ENCODE measurements at regions not wholly inside any gene's neighbourhood (a gene's known extent, or its start where the extent isn't known, plus 50 kb on each side); places are given as distances from the start of the nearest gene placed in this dataset.
A peak's percentile ranks its signal among the peaks of the same experiment; 100 is the strongest.
"Not testable (repeated sequence)": the region's sequence is repeated elsewhere in the genome, so short reads cannot be mapped to it uniquely, and the experiment has no call there.

DNA sequence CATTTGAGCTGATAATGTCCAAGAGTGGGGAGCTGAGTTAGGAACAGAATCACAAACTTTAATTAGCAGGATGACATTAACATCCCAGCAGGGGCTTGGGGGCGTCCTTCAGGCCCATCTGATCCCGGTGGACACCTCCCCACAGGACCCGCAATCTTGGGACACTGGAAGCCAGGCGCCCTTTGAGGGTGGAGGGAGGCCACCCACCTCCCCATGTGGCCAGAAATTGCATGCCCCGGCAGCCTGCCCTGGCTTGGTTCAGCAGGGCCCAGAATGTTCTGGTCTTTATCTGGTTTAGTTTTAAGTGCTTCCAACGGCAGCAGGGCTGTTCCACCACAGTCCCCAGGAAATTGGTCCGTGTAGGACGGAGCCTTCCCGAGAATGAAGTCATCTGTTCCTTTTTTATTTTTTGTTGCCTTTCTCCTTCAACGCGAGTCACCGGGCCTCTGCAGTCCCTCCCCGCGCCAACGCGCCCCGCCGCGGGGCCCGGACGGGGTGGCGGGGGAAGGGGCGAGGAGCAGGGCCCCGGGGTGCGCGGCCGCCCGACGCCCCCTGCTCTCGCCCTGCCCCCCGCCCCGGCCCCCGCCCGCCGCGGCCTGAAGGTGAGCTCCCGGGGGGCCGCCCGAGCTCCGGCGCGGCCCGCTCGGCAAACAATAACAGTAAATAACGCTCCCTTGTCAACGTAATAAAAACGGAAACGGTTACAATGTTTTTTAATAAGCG is 207.9 kb downstream of the C9orf50 start:
- Mint-ChIP-seq H3K4me3 (peak overlapping the region; percentile 86), H3K4me1 (peaks cover 79% of the 10 kb centered on the region), H3K27ac (ENCODE audit: unreplicated experiment) (peak overlapping the region; percentile 98), H3K36me3 (ENCODE audit: low read depth) (peaks cover 11% of the 10 kb centered on the region), H3K9me3 (peaks cover 9% of the 10 kb centered on the region), H3K27me3 (ENCODE audit: low read depth) (no peaks in the 10 kb centered on the region)
- no peak for DNase-seq (ENCODE audit: low read depth, low spot score)
- TF ChIP-seq, protein P1, sequence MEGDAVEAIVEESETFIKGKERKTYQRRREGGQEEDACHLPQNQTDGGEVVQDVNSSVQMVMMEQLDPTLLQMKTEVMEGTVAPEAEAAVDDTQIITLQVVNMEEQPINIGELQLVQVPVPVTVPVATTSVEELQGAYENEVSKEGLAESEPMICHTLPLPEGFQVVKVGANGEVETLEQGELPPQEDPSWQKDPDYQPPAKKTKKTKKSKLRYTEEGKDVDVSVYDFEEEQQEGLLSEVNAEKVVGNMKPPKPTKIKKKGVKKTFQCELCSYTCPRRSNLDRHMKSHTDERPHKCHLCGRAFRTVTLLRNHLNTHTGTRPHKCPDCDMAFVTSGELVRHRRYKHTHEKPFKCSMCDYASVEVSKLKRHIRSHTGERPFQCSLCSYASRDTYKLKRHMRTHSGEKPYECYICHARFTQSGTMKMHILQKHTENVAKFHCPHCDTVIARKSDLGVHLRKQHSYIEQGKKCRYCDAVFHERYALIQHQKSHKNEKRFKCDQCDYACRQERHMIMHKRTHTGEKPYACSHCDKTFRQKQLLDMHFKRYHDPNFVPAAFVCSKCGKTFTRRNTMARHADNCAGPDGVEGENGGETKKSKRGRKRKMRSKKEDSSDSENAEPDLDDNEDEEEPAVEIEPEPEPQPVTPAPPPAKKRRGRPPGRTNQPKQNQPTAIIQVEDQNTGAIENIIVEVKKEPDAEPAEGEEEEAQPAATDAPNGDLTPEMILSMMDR (conservative IDR thresholded peaks at IDR 0.05): no peak

DNA sequence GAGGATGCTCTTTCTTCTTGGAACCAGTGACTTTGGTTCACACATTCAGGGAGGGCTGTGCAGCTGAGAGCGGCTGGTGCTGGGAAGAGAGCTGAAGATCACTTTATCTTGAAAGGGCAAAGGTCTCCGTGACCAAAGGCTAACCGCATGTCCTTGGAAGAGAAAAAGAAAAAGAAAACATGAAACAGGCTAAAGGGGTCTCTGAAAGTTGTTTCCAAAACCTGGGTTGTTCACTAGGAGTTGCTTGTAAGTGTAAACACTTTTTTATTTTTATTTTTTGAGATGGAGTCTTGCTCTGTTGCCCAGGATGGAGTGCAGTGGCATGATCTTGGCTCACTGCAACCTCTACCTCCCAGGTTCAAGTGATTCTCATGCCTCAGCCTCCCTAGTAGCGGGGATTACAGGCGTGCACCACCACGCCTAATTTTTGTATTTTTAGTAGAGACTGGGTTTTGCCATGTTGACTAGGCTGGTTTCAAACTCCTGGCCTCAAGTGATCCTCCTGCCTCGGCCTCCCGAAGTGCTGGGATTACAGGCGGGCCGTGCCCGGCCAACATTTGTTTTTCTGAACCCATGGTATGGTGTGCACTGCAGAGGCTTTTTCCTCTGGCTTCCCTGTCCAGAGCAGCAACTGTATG is 208.6 kb downstream of the C9orf50 start:
- not testable (repeated sequence) for DNase-seq (ENCODE audit: low read depth, low spot score); H3K9me3 Mint-ChIP-seq; H3K27me3 Mint-ChIP-seq (ENCODE audit: low read depth)
- H3K4me3 Mint-ChIP-seq: peak overlapping the region; percentile 82
- H3K27ac Mint-ChIP-seq (ENCODE audit: unreplicated experiment): peak overlapping the region; percentile 97
- H3K36me3 Mint-ChIP-seq (ENCODE audit: low read depth): peaks cover 11% of the 10 kb centered on the region
- H3K4me1 Mint-ChIP-seq: peaks cover 81% of the 10 kb centered on the region

DNA sequence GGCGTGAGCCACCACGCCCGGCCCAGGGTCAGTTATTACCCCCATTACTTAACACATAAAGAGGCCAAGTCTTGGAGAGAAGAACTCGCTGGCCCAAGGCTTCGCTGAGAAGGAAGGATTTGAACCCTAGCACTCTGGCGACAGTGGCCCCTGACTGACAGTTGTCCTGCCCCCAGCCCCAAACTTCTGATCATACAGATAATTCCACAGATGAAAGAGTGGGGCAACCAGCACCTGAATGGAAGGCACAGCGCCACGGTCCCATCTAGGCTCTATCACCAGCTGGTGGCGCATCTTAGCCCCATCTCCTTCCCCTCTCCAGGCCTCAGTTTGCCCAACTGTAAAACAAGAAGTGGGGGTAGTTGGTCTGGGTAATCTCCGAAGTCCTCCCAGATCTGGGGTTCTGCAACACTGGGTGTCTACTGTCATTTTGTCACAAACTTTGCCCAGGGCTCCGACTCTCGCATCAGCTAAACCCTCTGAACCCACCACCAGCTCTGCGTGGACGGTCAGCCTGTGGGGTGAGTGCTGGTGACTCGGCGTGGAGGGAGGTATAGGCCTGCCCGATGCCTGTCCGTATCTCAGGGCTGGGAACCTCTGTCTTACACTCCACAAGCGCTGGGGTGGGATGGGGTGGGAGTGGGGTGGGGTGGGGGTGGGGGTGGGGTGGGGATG is 209.3 kb downstream of the C9orf50 start:
- no peaks in the 10 kb centered on the region for H3K27me3 Mint-ChIP-seq (ENCODE audit: low read depth)
- TF ChIP-seq, protein P1 (conservative IDR thresholded peaks at IDR 0.05): no peak
- no peak overlapping the region for H3K27ac Mint-ChIP-seq (ENCODE audit: unreplicated experiment)
- DNase-seq (ENCODE audit: low read depth, low spot score): no peak
- H3K4me1 Mint-ChIP-seq: peaks cover 81% of the 10 kb centered on the region
- peak overlapping the region; percentile 51 for H3K4me3 Mint-ChIP-seq
- peaks cover 9% of the 10 kb centered on the region for H3K9me3 Mint-ChIP-seq
- H3K36me3 Mint-ChIP-seq (ENCODE audit: low read depth): peaks cover 11% of the 10 kb centered on the region

DNA sequence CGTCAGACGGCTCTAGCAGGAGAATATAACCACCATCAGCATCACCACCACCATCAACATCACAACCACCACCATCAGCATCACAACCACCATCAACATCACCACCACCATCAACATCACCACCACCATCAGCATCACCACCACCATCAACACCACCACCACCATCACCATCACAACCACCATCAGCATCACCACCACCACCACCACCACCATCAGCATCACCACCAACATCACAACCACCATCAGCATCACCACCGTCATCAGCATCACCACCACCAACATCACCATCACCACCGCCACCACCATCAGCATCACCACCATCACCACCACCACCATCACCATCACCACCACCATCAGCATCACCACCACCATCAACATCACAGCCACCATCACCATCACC is 210.7 kb downstream of the C9orf50 start:
- Mint-ChIP-seq H3K27me3 (ENCODE audit: low read depth) (no peaks in the 10 kb centered on the region), H3K36me3 (ENCODE audit: low read depth) (peaks cover 11% of the 10 kb centered on the region), H3K27ac (ENCODE audit: unreplicated experiment) (no peak overlapping the region), H3K4me3 (peak overlapping the region; percentile 64), H3K9me3 (peaks cover 9% of the 10 kb centered on the region), H3K4me1 (peaks cover 75% of the 10 kb centered on the region)
- TF ChIP-seq, protein P1 (conservative IDR thresholded peaks at IDR 0.05): no peak
- no peak for DNase-seq (ENCODE audit: low read depth, low spot score)

DNA sequence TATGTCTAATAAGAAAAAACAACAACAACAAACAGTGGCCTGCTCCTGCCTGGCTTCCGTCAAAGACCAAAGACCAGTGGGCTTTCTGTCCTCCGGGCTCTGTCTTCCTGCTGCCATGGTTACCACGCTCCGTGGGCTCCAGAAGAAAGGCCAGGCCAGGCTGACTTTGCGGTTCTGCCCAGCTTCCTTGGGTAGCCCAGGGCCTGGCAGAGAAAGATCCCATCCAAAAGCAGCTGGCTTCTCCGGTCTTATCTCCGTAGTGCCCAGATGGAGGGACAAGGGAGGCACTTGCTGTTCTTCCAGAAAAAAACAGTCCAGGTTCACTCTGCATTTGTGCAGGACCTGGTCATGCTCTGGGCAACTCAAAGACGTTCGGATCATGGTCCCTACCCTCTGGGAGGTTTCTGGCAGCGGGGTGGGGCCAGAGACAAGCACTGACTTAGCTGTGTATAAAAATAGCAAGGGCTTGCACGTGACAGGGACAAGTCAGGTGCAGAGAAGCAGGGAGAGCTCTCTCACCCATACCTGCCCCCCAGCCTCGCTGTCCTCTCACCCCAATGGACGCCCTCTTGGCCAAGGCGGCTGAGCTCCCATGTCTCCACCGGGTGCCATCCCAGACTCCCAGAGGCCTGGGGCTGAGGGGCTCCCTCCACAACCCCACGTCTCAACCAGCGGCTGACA is 212.2 kb downstream of the C9orf50 start:
- peak overlapping the region; percentile 7 for H3K27ac Mint-ChIP-seq (ENCODE audit: unreplicated experiment)
- no peak for DNase-seq (ENCODE audit: low read depth, low spot score)
- peak overlapping the region; percentile 31 for H3K4me3 Mint-ChIP-seq
- H3K4me1 Mint-ChIP-seq: peaks cover 66% of the 10 kb centered on the region
- H3K36me3 Mint-ChIP-seq (ENCODE audit: low read depth): peaks cover 11% of the 10 kb centered on the region
- TF ChIP-seq, protein P1 (conservative IDR thresholded peaks at IDR 0.05): no peak
- H3K27me3 Mint-ChIP-seq (ENCODE audit: low read depth): no peaks in the 10 kb centered on the region
- H3K9me3 Mint-ChIP-seq: peaks cover 9% of the 10 kb centered on the region
